Fibroblast of the conjunctiva (primary cell): ENCODE measurements at regions not wholly inside any gene's neighbourhood (a gene's known extent, or its start where the extent isn't known, plus 50 kb on each side); places are given as distances from the start of the nearest gene placed in this dataset.
"Not testable (repeated sequence)": the region's sequence is repeated elsewhere in the genome, so short reads cannot be mapped to it uniquely, and the experiment has no call there.

Source experiments
- DNase-seq: peaks from one replicate; pipeline ENCODE4 v3.0.0-alpha.2; 2010; ENCODE audit warnings: low read depth

DNA sequence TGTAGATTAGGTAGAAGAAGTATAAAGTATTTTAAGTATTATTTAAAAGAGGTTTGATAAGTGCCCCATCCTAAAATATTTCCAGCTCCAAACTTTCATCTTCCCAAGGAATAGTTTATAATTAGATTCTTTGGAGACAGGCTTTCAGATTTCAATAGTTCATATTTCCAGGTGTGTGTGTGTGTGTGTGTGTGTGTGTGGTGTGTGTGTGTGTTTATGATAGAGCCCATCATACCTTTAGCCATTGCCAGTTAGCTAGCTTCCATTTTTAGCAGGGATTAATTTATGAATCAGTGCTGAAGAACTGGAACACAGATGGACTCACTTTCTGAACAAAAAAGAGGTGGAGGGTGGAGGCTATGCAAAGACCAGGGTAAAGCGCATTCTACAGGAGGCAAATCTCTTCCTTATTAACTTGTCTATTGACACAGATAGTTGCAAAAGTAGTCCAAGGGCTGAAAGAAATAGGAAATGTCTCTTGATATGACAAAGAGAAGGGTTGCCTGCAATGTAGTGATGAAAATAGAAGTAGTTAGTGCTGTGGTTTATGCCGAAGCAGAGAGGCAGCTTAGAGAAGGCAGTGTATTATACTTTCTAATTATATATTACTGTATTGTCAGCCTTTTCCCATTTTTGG lies 301.1 kb downstream of the MAN2A1 start:
- DNase-seq = no peak

DNA sequence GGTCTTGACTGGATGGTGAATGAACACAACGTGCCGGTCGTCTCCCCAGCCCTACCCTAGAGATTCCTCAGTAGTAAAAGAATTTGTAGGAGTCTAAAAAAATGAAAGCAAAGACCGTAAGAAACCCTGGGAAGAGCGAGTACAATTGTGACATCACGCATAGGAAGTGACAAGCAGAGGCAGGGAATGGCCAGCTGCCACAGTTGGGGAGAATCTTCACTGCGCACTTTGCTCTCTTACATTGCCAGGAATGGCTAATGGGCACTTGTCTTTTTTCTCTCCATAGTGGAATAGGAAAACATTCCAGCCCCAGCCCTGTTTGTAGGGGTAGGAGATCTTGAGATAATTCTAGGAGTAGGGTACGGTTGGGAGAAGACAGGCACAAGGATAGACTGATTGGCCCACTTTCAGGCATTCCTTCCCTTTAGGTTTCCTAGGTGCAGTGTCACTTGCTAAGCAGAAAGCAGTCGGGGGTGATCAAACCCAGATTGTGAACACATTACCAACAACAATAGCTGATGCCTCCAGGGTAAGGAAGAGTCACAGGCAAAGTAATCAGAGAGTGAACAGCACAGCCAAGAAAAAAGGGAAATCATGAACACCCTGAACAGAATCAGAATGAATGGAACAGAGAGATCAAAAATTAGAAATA lies 302.7 kb downstream of the MAN2A1 start:
- no peak for DNase-seq

DNA sequence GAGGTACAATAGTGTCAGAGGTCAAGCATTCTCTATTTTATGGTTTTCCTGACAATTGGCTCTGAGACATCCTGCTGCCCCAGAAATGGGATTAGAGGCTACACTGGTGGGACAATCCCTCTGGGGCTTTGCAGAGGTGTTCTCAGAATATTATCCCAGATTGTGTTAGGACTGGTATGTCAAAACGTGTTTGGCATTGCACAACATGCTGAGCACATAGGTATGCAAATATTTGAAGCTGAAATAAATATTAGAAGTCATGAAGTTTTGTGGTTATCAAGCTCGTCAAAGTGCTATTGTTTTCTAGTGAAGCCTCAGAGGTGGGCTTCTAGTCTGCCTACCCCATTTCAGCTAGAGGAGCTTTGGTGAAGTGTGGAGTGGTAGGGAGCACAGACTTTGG lies 304.4 kb downstream of the MAN2A1 start:
- DNase-seq = no peak

DNA sequence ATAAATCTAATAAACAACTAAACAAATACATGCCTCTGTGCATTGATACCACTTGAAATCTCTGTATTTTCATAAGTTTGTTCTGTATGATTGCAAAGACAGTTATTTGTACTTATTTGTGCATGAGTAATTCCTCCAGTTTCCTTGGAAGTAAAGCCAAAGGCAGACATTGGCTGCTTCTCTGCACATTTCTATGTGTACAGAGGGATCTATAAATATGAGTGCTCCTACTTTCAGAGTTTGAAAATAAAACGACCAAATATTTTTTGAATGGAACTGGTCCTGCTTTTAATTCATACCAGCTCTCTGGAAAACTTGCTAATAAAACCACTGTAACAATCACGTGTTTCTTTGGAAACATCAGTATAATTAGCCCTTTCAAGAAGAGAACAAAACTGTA lies 306.5 kb downstream of the MAN2A1 start:
- DNase-seq = no peak

DNA sequence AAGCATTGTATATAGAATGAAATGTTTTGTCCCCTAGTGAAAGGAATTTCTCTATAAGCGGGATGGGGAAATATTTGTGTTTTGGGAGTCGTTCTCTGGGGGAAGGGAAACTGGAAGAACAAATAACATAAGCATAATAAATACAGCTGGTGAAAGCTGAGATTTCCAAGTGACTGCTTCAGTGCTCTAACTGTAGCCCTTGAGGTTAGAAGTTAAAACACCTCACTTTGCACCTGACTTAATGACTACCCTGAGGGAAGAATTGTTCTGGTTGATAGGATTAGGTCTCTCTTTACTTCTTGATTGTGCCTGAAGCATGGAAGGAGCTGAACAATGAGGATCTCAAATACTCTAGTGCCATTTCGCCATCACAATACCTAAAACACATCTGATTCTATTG lies 307.4 kb downstream of the MAN2A1 start:
- no peak for DNase-seq

DNA sequence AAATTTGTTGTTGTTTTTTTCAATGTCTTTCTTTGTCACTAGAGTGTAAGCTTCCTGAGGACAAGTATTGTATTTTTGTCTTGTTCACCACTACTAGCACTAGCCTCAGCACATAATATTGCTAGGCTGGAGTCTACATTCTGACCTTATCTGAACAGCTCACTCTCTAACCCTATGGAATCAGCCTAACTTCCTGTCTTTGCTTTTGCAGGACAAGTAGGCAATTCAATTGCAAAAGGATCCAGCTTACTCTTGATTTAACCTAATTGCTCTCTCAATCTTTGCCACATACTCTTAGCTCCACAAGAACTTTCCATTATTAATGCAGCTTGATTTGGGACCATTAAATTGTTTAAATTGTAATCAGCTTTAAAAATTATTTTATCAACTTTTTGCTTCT lies 308.5 kb downstream of the MAN2A1 start:
- DNase-seq = no peak

DNA sequence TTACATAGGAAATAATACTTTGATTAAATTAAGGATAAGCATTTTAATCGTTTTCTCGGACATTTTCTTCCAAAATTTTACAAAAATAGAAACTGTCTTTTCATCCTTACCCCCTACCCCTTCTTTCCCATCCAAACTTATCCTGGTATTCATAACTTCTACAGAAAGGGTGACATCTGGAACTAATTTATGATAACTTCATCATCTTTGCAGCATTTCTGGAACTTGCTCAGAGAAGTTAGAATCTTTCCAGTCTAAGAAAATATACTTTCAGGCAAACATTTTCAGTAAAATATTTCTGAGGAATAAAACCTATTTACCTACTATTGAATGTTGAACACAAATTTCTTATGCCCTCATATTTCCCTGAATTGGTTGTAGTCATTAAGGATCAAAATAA lies 309.0 kb downstream of the MAN2A1 start:
- no peak for DNase-seq

DNA sequence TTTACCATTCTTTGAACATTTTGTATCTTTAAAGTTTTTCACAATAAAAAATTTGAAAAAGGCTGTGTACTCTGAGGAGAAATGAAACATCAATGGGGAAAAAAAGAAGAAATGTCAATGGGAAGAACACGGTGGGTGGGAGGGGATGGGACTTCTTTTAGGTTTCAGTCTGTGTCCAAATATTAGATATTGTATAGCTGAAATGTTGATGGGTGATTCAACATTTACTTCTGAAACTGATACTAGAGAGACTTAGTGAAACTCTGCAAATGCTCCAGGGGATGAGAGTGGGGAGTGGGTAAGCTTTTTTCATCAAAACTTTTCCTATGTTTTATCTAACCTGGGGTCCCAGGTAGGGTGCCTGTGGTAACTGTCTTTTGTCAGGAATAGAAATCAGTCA lies 311.9 kb downstream of the MAN2A1 start:
- no peak for DNase-seq

DNA sequence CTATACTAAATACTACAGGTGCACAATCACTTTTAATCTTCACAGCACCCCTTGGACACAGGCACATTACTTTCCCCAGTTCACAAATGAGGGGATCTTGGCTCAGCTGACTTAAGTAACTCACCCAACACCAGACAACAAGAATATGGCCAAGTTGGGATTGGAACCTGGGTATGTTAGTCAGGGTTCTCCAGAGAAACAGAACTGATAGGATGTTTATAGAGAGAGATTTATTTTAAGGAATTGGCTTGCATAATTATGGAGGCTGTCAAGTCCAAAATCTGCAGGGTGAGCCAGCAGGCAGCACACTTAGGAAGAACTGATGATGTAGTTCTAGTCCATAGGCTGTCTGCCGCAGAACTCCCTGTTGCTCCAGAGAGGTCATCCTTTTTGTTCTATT lies 312.9 kb downstream of the MAN2A1 start:
- no peak for DNase-seq

DNA sequence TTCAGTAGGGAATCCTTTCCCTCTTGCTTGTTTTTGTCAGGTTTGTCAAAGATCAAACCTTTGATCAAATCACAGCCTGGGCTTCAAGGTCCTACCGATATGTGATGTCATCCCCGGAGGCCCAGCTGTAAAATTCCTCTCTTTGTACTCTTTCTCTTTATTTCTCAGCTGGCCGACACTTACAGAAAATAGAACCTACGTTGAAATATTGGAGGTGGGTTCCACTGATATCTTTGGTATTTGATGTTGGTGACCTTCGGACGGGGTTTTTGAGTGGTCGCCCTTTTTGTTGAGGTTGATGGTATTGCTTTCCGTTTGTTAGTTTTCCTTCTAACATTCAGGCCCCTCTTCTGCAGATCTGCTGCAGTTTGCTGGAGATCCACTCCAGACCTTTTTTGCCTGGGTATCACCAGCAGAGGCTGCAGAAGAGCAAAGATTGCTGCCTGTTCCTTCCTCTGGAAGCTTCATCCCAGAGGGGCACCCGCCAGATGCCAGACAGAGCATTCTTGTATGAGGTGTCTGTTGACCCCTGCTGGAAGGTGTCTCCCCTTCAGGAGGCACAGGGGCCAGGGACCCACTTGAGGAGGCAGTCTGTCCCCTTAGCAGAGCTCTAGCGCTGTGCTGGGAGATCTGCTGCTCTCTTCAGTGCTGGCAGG lies 316.3 kb downstream of the MAN2A1 start:
- not testable (repeated sequence) for DNase-seq

DNA sequence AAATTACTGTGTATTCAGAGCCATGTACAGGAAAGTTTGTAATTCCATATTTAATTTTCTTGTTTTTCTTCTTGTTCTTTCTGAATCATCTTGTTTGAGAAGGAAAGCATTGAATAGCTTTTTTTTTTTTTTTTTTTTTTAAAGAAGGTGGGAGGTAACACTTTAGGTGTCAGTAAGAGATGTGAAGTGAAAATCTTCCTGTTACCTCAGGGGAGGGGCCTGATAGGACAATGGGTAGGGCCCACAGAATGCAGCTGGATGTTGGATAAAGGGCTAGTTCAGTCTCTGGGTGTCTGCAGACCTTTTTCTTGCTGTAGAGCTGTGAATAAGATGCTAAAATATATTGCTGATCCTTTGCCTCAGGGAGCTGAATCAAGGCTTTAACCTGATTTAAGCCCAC lies 317.4 kb downstream of the MAN2A1 start:
- no peak for DNase-seq

DNA sequence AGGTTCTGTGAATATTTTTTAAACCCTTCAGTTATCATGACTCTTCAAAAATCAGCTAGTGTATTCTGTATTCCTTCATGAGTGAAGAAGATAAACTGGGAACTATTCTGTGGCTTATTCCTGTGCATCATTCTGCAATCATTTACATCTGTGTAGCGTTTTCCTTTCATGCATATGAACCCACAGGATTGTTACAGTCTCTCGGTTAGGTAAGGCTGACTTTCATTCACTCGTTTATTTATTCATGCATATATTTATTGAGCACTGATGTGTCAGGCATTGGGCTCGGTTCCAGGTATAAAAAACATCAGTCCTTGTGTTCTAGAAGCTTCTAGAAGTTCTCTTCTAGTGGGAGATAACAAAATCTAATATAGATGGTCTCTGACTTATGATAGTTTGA lies 318.4 kb downstream of the MAN2A1 start:
- DNase-seq = no peak

DNA sequence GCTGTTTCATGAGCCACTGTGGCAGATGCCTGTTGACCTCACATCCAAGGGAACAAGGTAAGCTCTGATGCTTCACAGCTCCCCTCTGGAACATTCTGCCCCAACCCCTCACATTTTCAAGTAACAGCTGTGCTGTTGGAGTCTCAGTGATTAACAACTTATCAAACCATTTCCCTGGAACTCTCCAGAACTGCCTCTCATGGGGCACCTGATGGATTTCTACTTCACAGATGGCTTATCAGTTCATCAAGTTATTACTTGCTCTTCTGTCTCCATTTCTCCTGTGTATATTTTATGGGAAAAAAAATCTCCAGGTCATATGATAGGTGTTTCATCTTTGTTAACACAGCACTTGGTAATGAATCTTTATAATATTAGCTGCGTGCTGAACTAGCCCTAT lies 322.4 kb downstream of the MAN2A1 start:
- no peak for DNase-seq

DNA sequence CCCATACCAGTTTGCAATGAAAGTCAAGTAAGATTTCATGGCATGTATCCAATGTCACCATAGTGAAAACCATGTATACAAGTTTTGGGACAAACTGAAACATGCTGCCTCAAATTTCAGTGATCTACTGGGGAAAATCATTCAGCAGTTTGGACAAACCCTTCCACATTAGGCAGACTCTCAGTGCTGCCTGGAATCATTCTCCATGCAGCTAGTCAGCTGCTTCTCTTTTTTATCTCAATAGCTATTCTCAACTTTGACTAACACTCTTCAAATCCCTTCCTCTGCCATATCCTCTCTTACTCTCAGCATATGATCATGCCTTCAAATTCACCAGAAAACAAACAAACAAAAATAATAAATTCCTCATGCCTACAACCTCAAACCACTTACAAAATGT lies 323.3 kb downstream of the MAN2A1 start:
- DNase-seq = no peak

DNA sequence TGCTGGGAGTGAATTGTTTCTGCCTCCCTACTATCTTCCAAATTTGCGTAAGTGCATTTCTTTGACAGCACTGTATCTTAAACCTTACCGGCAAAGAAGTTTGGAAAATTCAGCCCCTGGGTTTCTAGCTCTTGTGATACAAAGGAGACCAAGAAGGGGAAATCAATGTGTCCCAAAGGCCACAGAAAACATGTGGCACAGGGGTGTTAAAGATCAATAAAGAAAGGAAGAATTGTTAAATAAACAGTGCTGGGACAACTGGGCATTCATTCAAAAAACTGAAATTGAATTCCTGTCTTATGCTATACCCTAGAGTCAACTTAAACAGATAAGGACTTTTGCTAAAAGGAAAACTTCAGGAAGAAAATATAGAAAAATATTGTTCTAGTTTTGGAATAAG lies 328.1 kb downstream of the MAN2A1 start:
- DNase-seq = no peak

DNA sequence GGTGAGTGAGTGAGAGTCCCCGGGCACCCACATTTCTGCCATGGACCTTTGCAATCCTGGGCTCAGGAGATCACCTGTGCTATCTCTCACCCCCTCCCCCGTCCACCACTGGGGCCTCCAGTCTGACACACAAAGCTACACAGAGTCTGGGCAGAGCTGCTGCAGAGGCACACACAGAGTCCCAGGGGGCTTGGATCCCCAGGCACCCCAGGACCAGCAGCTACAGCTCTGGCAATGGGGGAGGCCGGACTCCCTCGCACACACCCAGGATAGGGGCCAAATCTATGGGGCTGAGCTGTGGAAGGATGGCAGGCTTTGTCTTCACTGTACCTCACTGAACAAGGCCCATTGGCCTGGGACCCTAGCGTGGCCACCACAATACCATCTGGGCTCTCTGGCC lies 328.8 kb downstream of the MAN2A1 start:
- no peak for DNase-seq

DNA sequence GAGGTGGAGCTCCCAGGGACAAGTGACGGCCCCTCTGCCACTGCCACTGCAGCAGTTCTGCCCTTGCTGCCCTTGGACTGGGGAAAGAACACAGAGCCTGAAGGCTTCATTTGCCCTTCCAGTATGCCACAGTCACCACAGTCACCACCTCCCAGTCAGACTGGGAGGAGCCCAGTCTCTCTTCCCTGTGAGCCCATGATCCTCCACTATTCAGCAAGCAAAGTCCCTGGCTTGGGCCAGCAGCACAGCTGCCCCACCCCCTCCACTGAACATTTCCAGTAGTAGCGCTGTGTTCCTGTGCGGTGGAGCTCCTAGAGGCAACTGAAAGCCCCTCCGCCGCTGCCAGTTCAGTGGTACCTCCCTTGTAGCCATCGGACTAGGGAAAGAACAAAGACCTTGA lies 329.4 kb downstream of the MAN2A1 start:
- DNase-seq = no peak

DNA sequence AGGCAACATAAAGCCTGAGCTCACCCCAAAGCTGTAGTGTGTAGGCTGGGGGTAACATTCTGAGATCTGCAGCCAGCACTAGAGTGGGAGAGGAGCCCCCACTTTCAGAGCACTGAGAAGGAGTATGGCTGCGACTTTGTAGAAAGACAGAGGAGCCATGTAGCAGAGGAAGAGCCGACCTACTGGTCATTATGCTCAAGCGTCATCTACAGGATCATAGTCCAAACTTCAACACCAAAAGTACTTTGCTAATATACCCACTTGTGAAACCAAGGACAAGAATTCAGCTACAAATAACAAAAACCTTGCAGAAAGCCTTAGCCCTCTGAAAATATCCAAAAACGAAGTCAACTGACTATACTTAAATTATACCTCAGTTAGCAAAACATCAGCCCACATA lies 330.1 kb downstream of the MAN2A1 start:
- DNase-seq = no peak

DNA sequence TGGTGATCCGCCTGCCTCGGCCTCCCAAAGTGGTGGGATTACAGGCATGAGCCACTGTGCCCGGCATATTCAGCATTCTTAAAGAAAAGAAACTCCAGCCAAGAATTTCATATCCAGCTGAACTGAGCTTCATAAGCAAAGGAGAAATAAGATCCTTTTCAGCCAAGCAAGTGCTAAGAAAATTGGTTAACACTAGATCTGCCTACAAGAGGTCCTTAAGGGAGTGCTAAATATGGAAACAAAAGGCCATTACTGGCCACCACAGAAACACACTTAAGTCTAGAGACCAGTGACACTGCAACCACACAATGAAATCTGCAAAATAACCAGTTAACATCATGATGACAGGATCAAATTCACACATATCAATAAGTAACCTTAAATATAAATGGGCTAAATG lies 331.5 kb downstream of the MAN2A1 start:
- no peak for DNase-seq

DNA sequence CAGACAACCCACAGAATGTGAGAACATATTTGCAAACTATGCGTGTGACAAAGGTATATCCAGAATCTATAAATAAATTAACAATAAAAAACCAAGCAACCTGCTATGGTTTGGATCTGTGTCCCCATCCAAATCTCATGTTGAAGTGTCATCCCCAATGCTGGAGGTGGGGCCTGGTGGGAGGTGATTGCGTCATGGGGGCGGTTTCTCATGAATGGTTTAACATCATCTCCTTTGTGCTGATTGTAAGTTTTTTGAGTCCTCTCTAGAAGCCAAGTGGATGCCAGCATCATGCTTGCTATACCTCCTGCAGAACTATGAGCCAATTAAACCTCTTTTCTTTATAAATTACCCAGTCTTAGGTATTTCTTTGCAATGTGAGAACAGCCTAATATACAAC lies 335.4 kb downstream of the MAN2A1 start:
- no peak for DNase-seq

DNA sequence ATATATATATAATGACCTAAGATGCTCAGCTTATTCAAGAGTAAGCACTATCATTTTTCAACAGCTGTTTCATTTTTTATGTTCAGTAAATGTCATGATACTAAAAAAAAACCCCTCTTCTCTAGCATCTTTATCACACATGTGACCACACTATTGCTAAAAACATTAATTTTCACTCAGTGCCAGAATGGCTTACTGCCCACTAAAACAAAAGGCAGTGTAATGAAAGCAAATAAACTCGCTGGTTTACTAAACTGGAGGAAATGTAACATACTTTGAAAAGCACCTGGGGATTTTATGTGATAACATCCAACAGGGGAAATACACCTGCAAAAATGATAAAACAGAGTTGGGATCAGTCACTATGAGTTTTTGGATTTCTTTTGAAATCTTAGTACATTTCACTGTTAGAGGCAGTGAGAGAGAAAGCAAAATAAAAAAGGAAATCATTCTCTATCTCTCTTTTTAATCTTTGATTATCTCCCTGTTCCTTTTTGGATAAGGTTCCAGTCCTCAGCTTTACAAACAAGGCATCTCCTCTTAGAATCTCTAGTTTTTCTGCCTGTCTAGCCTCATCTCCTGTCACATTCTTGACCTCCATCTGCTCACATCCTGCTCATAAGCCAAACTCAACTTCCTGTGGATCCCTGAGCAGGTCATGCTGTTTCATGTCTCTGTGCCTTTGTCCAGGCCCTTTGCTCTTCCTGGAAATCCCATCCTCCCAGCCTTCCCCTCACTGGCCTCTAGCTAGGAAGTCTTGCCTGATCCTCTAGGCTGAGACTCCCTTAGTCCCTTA lies 338.0 kb downstream of the MAN2A1 start:
- DNase-seq = no peak

DNA sequence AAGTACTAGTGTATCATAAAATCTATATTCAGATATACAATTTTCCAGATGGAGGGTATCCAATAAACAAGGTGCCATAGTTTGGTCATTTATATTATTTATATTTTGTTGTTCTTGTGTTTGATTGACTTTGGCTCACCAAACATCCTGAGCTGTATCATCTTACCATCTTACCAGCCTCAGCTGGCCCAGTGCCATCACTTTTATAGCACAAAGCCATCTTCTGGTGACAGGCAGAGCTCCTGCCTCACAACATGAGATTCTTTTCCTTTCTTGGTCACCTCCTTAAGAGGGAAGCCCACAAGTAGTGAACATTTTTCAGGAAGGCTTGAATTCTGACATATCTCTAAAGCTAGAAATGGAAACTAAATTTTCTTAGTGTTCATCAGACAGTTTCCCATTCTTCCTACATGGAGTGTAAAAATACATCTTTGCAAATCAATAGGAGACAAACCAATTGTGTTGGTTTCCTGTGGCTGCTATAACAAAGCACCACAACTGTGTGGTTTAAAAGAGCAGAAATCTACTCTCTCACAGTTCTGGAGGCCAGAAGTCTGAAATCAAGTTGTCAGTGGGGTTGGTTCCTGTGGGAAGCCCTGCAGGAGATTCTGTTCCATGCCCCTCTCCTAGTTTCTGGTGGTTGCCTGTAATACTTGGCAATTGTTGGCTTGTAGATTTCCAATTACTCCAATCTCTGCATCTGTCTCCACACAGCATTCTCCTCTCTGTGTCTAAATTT lies 341.8 kb downstream of the MAN2A1 start:
- no peak for DNase-seq
